ENCODE measurements at regions not wholly inside any gene's neighbourhood (a gene's known extent, or its start where the extent isn't known, plus 50 kb on each side); places are given as distances from the start of the nearest gene placed in this dataset.

GRCh38 chr22:25359601-25360261, 140.3 kb downstream of the CRYBB2 start:
- no peak for TF ChIP-seq CTCF (IDR thresholded peaks at IDR 0.05; ENCODE audit: low read depth, low read length, missing input control)
- TF ChIP-seq RAD21 (IDR thresholded peaks at IDR 0.05), result no peak
- no peak for TF ChIP-seq SP1 (IDR thresholded peaks at IDR 0.05)
